Jurkat, Clone E6-1 (cell line): ENCODE measurements at regions not wholly inside any gene's neighbourhood (a gene's known extent, or its start where the extent isn't known, plus 50 kb on each side); places are given as distances from the start of the nearest gene placed in this dataset.
A peak's percentile ranks its signal among the peaks of the same experiment; 100 is the strongest.

Experiments used
- DNase-seq: peaks from one replicate; pipeline ENCODE4 v3.0.0-alpha.2; 2011; ENCODE audit warnings: low read depth, low spot score
- H3K4me3 ChIP-seq: 2 replicates; pipeline ENCODE4 v1.5.1; 2011; ENCODE audit warnings: mild to moderate bottlenecking, low read length, control low read depth, moderate library complexity

DNA sequence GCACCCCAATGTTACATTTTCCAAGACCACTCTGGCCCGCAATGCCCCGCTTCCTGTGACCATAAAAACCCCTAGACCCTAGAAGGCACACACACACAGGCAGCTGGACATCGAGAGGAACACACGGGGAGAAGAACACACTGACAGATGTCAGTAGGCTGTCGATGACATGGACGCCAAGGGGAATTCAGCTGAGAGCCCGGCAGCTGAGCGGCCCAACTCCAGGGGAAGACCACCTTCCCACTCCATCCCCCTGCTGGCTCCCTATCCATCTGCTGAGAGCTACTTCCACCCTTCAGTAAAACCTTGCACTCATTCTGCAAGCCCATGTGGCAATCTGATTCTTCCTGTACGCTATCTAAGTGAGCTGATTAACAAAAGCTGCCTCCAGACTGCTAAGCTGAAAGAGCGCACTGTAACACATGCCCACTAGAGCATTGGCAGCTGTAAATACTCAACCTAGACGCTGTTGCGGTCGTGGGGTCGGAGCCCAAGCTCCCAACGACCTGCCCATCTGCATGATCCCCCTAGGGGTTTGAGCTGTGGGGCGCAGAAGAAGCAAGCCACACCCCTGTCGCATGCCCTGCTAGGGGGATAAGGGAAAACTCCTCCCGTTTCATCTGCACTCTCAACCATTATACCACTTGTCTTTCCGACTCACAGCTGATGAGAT lies 843.6 kb upstream of the POT1 start:
- DNase-seq, result no peak
- H3K4me3 ChIP-seq, result no peak overlapping the region

DNA sequence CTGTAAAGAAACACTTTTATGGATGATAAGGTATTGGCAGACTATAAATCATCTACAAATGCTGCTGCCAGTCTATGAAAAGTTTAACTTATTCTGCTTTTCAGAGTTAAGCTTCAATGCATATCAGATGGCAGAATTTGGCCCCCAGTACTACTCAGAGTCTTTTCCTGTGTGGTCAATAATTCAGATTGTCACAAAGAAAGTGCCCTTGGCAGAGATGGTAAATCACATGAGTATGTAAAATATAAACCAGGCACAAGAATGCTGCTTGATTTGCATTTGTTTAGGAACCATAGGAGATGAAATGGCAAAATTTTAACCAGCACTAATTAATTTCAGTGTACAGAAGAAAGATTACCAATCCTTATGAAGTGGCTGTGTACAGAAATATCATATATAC lies 818.3 kb upstream of the POT1 start:
- DNase-seq, result no peak
- no peak overlapping the region for H3K4me3 ChIP-seq

DNA sequence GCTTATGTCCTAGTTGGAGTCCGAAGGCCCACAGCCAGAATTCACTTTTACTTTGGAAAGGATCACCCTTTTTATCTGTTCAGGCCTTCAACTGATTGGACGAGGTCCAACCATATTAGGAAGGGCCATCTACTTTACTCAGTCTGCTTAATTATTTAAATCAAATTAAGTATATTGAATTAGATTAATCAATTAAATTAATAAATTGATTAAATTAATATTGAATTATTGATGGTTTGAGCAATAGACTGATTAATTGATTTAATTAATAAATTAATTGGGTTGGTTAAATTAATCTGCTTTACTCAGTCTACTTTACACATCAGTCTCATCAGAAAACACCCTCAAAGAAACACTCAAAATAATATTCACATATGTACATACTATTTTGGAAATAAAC lies 816.9 kb upstream of the POT1 start:
- DNase-seq, result no peak
- H3K4me3 ChIP-seq, result no peak overlapping the region

DNA sequence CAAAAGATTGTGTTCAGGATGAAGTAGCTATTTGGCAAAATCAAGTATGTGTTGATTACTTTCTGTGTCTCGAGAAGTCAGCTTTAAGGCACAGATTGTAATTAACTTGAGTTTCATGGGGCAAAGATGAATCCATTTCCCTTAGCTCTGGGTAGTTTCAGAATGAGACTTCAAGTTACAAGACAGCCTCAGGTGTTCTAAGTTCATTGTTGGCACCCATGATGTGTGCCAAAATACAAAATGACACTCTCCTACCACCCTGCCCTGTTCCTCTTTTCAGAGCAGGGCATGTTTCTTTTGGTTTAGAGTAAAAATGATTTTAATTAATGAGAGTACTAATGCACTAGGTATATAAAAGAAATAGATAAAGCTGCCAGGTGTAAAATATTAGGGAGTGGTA lies 797.6 kb upstream of the POT1 start:
- H3K4me3 ChIP-seq, result no peak overlapping the region
- DNase-seq, result no peak

DNA sequence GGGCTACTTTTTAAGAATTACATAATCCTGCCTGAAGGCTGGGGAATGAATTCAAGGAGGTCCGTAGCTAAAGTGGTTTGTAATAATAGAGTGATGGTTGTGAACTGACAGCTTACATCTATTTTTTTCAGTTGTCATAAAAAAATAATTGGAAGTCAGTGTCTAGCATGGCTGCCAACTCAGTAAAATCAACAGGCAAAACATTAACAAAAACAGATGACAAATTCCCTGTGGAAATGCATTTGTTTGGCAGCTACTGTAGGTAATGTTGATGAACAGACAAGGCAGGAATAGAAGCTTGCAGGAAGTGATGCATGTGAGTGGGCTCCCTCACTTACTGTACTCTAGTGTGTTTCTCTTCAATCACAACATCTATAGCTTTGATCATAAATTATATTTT lies 766.0 kb upstream of the POT1 start:
- no peak for DNase-seq
- no peak overlapping the region for H3K4me3 ChIP-seq

DNA sequence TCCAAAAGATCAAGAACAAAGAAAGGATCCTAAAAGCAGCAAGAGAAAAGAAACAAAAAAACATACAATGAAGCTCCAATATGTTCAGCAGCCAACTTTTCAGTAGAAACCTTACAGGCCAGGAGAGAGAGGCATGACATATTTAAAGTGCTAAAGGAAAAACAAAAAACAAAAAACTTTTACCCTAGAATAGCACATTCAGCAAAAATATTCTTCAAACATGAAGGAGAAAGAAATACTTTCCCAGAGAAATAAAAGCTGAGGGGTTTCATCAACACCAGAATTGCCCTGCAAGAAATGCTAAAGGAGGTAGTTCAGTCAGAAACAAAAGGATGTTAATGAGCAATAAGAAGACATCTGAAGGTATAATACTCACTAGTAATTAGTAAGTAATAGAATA lies 753.5 kb upstream of the POT1 start:
- no peak for DNase-seq
- H3K4me3 ChIP-seq, result no peak overlapping the region

DNA sequence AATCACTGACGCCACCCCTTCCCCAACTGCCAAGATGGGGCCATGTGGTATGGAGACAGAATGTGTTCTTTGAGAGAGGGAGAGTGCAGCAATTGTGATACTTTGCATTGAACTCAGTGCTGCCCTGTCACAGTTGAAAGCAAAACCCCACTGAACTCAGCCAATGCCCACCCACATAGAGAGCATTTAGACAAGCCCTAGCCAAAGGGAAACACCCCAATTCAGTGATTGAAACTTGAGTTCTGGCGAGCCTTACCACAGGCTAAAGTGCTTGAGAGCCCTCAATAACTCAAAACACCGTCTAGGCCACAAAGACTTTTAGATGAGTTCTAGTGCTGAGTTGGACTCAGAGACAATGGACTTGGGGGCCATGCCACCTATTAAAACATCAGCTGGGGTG lies 751.9 kb upstream of the POT1 start:
- no peak overlapping the region for H3K4me3 ChIP-seq
- DNase-seq, result no peak

DNA sequence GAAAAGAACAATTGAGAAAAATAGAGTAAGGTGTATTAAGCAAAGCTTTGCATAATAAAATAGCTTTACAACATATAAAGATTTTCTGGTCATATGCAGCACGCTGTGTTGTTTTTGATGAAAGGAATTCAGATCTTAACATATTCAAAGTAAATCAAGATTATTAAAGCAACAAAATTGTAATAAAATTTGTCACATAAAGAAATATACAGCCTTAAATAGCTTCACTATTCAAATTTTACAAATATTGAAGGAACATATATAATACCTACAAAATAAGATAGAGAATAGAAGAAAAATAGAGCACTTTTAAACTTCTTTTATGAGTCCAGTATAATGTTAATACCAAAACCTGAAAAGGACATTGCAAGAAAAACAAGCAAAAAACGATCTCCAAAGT lies 749.1 kb upstream of the POT1 start:
- no peak for DNase-seq
- H3K4me3 ChIP-seq, result no peak overlapping the region

DNA sequence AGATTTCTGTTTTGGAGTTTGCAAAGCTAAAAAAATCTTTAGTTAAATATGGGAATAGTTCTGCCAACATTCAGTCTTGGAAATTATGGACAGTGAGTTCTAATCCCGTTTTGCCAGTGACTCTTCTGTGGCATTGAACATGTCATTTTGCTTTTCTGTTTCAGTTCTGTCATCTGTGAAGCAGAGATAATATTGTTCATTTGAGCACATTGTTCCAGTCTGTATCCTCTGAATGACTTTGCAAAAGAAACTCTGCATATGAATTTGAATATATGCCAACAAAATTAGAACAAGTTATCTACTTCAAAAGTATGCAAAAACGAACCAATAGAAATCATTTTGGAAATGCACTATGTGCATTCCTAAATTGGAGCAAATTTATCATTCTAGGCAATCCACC lies 746.0 kb upstream of the POT1 start:
- DNase-seq, result no peak
- no peak overlapping the region for H3K4me3 ChIP-seq

DNA sequence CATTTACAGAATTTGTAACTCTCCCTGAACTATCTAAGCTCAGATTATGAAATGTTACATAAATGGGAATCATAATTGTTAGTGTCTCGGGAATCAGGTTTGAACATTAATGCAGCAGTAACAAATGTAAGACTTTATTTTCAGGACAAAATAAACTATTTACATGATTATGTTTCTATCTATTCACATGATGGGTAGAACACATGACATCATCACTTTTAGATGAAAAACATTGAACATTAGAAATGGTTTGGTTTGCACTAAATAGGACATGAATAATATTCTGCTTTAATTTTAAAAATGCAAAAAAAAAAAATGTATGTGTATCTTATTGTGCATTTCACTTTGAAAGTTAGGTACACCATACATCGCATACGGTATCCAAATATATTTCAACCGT lies 745.5 kb upstream of the POT1 start:
- H3K4me3 ChIP-seq, result no peak overlapping the region
- no peak for DNase-seq

DNA sequence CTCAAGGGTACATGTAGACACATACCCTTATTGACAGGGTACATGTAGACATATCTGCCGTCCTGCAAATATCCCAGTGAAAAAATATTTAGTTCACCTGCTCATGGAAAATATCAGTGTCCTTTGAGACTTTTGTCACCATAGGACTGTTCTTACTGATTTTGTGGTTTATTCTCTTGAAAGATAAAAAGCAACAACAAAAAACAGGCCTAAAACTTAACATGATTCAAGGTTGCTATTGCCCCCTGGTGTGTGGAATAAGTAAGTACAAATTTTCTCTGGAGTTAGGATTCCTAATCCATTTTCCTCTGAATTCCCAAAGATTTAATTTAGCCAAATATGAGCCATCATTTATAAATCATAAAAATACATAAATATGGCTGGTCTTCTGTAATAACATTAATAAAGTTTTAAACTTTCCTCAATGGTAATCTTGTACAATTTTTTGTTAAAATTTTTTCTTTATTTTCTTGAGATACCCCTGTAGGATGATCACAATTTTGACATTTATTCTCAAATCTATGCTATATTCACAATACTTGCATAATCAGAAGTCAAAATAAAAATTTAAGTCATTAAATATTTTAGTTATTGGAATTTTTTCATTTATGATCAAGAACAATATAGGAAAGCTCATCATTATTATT lies 741.4 kb upstream of the POT1 start:
- no peak for DNase-seq
- no peak overlapping the region for H3K4me3 ChIP-seq

DNA sequence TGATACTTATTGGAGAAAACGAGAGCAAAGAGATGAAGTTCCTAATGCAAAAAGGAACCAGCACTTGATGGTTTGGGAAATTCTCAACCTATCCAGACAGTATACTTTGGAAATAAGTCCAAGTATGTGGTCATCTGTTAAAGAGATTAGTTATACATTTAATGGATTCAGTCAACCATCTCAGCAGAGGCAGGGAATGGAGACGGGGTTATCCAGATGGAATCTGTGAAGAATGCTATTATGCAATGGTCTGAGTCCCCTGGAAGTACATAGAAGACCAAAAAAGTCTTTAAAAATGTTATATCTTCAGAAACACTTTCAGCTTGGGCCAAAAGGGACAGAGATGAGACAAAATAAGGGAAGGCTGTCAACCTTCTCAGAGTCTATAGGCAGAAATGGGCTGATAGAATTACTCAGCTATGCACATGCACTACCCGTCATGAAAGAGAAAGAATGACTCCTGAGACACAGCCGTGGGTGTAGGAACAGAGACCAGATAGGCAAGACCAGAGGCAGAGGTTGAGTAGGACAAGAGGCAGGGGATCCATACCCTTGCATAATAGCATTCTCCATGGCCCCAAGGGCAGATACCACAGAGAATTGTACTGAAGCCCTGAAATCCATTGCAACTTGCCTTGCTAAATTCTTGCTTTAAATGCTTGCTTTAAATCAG lies 738.8 kb upstream of the POT1 start:
- no peak overlapping the region for H3K4me3 ChIP-seq
- no peak for DNase-seq

DNA sequence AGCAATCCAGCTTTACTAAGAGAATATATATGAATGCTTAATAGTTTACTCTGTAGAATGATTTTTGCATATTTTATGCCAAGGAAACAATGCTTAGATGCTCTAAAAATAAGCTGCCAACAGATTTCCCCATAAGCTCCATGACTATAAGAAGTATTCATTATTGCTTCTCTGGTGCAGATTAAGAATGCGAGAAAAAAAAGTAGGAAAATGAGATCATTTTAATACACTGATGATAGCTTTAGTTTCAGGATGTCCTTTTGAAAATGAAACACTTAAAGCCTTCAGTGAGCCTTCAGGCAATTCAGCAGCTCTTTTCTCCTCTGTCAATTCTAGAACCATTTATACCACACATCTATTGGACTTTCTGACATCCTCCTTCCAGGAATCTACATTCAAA lies 735.0 kb upstream of the POT1 start:
- no peak for DNase-seq
- H3K4me3 ChIP-seq, result no peak overlapping the region

DNA sequence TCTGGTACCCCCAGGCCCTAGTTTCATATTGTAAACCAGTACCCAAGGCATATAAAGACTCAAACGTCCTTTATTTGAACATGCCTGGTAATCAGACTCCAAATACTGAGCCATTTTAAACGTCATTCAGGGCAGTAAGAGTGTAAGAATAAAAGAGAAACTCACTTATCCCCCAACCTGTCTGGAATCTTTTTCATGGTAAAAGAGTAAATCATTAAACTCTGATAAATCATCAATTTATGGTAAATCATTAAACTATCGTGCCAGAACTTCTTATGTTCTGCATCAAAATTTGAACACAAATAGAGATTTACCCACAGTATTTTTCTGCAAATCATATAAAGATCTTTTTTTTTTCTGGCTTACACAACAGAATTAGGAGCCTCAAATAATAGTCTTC lies 734.3 kb upstream of the POT1 start:
- H3K4me3 ChIP-seq, result no peak overlapping the region
- no peak for DNase-seq

DNA sequence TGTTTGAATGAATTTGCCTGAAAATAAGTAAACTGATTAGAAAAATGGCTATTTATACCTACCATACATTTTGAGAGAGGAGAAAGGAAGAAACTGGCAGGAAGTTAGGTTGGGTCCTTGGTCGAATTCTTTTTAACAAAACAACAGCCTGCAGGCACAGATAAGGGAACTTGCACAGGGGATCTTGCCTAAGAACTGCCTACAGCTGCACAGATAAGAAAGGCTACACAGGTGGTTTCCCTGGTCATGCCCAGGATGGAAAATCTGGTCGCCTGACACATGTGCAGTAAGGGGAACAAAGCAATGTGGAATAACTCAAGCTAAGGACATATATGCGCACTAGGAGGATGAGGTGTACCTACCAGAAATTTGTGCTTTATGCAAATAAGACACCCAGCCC lies 732.1 kb upstream of the POT1 start:
- peak; percentile 70 for DNase-seq
- H3K4me3 ChIP-seq, result no peak overlapping the region

DNA sequence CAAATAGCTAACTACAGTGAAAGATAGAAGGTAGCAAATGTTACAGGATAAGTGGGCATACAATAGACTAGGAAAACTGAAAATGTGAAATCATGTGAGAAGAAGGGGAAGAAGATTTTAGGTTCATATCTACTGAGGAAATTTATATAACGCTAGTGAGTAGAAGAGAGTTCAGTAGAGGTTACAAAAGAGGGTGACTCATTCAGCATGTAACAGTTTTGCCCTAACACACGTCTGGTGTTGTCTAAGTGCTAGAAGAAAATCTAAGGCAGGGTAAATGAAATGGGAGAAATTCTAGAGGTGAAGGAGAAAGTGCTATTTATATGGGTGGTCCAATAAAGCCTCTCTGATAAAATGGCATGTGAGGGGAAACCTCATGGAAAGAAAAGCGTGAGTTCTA lies 731.4 kb upstream of the POT1 start:
- no peak for DNase-seq
- H3K4me3 ChIP-seq, result no peak overlapping the region

DNA sequence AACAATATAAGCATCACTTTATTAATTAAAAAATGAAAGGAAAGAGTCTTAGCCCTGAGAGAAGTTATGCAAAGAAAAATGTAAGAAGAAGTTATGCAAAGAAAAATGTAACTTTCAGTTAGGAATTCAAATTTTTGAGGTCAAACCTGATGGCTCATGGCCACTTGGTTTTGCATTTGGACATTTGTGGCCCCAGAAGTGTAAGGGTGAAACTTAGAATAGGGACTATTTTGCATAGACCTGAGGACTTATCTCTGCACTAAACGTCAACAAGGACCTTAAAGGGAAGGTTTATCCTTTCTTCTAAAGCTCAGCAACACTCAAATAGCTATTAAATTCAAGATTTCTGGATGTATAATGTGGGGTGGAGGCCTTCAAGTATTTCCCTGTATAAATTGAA lies 724.5 kb upstream of the POT1 start:
- no peak for DNase-seq
- H3K4me3 ChIP-seq, result no peak overlapping the region

DNA sequence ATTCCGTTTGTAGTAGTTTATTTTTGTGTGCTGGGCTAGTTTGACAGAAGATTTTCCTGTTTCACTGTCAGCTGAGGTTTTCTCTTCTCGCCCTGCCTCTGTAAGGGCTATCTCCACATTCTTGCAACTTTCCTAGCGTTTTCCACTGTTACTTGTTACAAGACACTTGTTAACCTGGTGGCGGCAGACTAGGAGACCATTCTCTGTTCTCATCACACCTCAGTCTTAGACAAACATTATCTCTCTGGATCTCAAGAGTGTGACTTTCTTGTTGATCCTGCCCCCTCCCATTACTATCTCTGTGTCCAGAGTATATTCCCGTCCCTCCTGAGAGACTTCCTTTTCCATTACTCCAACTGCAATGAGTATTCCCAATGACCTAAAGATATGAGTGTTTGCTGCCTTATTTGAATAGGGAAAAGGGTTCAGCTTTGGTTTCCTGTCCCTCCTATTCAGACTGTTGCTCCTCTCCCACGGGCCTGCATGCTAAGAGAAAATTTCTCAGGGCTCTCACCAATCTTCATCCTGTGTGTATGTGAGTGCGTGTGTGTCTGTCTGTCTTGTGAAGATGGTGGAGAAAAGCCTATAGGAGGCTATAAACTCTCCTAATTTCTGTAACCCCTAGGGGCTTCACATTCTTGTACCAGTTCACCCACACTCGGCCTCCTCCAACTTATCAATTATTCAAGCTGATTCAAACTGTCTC lies 722.4 kb upstream of the POT1 start:
- DNase-seq, result no peak
- H3K4me3 ChIP-seq, result no peak overlapping the region

DNA sequence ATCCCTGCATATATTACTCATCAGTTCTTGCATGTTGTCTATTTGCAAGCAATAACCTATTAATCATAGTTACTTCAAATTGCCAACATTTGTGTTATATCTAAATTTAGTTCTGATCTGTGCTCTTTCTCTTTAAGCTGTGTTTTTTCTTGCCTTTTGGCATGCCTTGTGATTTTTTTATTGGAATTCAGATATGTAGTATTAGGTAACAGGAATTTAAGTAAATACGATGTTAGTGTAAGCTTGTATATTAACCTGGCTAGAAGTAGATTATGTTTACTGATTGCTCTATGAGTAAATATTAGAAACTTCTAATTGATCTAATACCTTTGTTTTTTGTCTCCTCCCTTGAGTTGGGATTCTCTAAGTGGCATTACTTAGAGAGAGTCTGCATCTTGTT lies 718.9 kb upstream of the POT1 start:
- no peak overlapping the region for H3K4me3 ChIP-seq
- no peak for DNase-seq

DNA sequence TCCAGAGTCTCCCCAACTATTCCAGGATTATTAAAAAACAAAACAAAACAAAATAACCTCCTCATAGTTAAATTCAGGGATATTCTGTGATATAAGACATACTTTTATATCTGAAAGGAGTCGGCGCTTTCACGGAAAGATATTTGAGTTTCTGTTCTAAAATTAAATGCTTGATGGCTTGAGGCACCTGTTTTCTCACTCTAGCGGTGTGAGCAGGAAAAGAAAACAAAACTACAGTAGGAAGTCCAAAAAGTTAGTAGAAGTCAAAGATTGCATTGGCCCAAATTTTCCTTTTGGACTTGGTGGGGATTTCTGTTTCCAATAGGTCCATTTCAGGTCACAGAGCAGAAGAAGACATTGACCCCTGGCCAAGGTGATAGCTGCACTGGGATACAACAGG lies 716.1 kb upstream of the POT1 start:
- no peak overlapping the region for H3K4me3 ChIP-seq
- DNase-seq, result no peak
